ENCODE measurements at regions not wholly inside any gene's neighbourhood (a gene's known extent, or its start where the extent isn't known, plus 50 kb on each side); places are given as distances from the start of the nearest gene placed in this dataset.

DNA sequence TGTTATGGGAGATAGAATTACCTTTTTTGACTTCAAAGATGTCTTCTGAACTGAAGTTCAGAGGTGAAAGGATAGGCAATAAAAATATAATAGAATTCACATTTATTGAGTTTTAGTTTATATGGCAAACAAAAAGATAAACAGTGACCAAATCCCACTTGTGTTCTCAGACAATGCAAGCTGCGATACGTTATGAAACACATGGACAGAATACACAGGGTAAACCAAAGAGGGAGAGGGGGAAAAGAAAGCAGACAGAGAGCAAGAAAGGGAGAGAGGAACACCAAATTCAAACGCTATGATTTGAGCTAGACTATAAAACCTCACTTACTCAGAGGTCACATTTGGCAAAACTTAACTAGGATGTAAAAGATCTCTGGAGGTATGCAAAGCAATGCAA, 238.2 kb upstream of the FLRT2 start:
- DNase-seq, result no peak
- in situ Hi-C loops (cut with HindIII; ENCODE audit: low pct_ligation_motif_present, low pct_unique_long_range_greater_than_20kb, low sequenced_read_pairs), result no loop called here

DNA sequence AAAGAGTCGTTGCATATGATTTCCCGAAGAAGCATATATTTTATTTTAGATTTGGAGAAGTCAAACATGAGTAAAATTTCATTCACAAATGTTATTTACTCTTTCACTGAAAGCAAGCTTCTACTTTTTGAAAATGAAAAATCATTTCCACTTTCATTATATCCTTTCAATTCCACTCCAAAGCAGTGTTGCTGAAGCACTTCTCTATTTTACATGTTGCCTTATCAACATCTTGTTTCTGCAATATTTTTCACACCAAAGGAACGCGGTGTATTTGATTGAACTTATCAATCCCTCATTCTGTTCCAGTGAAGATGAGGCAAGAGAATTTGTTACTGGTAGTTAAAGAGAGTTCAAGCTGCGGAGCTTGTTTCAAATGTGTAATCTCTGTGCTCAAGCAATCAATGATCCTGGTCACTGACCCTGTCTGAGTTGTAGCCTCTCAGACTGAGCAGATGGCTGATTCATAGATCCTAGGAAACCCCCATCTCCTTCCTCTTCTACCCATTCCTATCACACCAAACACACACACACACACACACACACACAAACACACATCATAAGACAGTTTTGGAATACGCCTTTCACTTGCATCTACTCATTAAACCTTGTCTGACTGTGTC, 236.2 kb upstream of the FLRT2 start:
- in situ Hi-C loops (cut with HindIII; ENCODE audit: low pct_ligation_motif_present, low pct_unique_long_range_greater_than_20kb, low sequenced_read_pairs), result no loop called here
- no peak for DNase-seq

DNA sequence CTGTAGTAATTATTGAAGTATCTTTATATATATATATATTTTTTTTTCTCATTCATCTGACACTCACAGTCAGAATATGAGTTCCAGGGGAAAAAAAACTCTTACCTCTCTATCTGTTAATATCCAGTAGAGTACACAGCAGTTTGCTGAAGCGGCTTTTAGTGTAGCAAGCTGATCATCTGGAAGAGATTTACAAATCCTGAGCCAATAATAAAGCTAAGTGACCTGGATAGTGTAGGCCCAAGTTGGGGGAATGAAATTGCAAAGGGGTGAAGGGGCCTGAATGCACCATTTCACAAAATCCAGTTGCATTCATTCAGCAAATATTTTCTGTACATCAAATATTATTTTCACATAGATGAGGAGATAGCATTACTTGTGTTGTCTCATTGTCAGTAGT, 234.6 kb upstream of the FLRT2 start:
- in situ Hi-C loops (cut with HindIII; ENCODE audit: low pct_ligation_motif_present, low pct_unique_long_range_greater_than_20kb, low sequenced_read_pairs), result no loop called here
- no peak for DNase-seq

DNA sequence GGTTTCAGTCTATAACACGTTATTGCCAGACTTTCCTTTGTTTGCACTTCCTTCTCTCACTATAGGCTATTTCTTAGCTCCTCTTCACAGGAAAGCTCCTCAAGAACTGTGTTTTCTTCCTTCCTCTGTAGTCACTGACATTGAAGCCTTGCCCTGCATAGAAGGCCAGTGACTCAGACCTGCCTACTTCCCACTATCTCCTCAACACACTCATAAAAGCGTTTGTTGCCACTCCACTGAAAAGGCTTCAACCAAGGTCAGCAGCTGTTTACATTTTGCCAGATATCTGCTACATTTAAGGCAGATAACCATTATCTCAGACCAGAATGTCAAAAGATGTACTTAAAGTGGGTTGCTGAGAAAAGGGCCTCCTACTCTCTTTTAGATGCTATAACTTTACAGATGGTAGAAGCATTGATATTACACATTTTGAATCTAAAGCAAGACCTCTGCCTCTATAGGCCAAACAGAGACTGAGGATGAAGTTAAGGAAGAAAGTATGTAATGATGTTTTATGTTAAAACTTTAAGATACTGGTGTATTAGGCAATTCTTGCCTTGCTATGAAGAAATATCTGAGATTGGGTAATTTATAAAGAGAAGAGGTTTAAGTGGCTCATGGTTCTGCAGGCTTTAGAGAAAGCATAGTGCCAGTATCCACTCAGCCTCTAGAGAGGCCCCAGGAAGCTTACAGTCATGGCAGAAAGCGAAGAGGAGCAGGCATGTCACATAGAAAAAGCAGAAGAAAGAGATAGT, 233.3 kb upstream of the FLRT2 start:
- in situ Hi-C loops (cut with HindIII; ENCODE audit: low pct_ligation_motif_present, low pct_unique_long_range_greater_than_20kb, low sequenced_read_pairs), result no loop called here

DNA sequence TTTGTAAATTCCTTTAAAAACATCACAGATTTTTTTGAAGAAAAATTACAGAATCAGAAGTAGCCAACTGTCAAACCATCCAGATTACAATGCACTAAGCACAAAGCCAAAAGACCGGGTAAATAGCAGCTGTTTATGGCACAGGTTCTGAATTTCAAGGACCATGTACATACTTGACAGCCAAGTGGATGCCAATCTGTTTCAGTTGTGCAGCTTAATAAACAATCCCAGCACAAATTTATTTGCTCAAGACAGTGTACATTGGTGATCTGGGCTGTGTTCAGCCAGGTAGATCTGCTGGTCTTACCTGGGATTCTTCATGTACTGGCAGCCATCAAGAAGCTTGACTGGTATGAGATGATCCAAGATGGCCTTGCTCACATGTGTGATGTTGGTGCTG, 229.8 kb upstream of the FLRT2 start:
- no peak for DNase-seq
- in situ Hi-C loops (cut with HindIII; ENCODE audit: low pct_ligation_motif_present, low pct_unique_long_range_greater_than_20kb, low sequenced_read_pairs), result no loop called here

More for the DNA sequence above, 233.3 kb upstream of the FLRT2 start:
- DNase-seq, result no peak

DNA sequence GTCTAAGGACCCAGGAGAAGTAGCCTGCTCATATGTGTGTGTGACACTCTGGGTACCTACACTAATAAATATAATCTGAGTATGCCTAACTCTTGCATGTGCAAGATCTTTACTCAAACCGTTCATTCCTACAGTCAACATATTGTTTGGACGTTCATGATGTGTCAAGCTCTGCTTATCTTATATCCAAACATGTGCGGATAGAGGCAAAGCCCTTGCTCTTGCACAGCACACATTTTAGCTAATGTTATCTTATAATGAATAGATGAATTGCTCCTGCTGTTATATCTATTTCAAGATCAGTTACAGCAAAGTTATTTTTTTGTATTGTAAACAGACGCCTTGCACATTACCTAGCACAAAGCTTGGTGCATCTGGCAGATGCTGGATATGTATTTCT, 228.4 kb upstream of the FLRT2 start:
- DNase-seq, result no peak
- in situ Hi-C loops (cut with HindIII; ENCODE audit: low pct_ligation_motif_present, low pct_unique_long_range_greater_than_20kb, low sequenced_read_pairs), result no loop called here

DNA sequence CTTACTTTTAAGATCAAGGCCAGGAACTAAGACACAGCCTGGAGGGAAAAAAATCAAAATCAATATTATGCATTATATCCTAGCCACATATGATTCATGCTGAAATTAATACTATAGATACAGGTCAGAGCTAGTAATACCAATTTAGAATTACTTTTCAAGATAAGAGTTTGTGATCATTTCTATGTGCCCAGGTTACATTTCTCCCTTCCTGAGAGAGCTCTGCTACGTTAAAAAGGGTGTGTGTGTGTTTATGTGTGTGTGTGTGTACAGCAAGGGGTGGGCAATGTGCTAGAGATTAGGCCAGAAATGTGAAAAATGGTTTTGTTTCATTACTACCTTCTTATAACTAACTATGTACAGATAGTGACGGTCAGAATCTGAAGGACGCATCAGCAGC, 223.9 kb upstream of the FLRT2 start:
- DNase-seq, result no peak
- in situ Hi-C loops (cut with HindIII; ENCODE audit: low pct_ligation_motif_present, low pct_unique_long_range_greater_than_20kb, low sequenced_read_pairs), result no loop called here

DNA sequence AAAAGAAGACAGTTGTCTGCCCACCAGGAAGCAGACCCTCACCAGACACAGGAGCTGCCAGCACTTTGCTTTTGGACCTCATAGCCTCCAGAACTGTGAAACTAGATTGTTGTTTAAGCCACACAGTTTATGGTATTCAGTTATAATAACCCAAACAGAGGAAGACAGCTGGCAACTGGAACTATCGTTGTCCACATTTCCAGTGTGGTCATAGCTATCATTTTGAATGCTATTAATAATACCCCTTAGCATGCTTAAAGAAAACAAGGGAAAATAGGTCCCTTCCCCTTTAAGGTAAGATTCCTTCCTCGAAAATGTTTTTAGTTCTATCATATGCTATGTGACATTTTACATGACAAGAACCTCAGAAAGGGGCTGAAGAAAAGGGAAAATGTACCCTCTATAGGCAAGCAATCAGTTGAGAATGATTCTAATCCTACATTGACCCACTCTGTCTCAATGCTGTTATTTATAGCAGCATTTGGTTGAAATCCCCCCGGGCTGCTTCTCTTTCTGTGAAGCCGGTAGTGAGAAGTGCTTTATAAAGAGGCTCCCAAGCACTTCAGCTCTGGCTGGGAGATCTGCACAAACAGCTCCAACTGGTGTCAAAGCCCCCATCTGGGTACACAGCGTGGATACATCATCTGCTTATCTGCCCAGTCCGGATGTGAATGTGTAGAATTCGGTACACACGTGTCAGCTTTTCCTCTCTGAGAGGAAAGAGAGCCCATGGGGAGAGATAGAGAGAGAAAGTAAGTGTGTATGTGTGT, 221.2 kb upstream of the FLRT2 start:
- no peak for DNase-seq
- in situ Hi-C loops (cut with HindIII; ENCODE audit: low pct_ligation_motif_present, low pct_unique_long_range_greater_than_20kb, low sequenced_read_pairs), result no loop called here

DNA sequence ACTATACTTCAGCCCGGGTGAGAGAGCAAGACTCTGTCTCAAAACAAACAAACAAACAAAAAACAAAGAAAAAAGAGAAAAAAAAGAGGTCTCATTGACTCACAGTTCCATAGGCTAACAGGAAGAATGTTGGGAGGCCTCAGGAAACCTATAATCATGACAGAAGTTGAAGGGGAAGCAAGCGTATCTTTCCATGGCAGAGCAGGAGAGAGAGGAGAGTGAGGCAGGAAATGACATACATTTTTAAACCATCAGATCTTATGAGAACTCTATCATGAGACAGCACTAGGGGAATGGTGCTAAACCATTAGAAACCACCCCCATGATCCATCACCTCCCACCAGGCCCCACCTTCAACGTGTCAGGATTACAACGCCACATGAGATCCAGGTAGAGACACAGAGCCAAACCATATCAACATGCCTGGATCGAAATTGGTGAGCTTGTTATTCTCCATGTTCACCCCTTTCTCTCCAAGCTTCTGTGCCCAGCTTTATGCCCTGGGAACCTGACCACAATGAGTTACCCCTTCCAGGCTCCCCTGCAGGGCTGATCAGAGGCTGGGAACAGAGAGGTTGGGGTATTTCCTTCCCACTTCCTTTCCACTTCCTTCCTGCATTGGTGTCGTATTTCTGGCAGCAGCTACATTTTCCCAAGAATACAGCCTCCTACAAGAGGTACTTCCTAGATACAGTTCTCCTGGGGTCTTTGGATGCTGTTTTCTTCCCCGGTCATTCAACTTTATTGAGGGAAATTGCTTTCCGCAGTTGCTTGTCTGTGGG, 219.3 kb upstream of the FLRT2 start:
- no peak for DNase-seq
- in situ Hi-C loops (cut with HindIII; ENCODE audit: low pct_ligation_motif_present, low pct_unique_long_range_greater_than_20kb, low sequenced_read_pairs), result no loop called here

DNA sequence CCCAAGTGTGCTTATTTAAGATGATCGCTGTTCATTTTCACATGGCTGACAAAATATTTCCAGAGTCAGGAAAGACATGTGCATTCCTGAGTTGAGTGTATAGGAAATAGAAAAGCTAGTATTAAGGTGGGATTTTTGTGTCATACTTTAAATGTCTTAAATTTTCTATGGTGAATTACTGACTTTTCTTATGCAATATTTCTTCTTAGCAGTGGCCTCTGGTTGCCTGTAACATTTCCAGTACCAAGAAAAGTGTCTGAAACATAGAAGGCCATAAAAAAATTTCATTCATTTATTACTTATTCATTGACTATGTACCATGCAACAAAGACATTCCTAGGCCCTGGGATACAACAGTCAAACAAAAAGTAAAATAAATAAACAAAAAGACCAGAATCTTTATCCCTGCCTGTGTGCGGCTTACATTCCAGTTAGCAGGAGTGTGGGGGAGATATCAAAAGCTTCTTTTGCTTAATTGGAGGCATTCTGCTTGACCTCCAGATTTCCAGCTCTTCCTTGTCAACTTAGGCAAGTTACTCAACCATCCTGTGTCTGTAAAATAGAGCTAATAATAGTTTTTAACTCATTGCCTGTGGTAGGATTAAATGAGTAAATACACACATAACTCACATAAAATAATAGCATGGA, 216.3 kb upstream of the FLRT2 start:
- in situ Hi-C loops (cut with HindIII; ENCODE audit: low pct_ligation_motif_present, low pct_unique_long_range_greater_than_20kb, low sequenced_read_pairs), result no loop called here
- no peak for DNase-seq

DNA sequence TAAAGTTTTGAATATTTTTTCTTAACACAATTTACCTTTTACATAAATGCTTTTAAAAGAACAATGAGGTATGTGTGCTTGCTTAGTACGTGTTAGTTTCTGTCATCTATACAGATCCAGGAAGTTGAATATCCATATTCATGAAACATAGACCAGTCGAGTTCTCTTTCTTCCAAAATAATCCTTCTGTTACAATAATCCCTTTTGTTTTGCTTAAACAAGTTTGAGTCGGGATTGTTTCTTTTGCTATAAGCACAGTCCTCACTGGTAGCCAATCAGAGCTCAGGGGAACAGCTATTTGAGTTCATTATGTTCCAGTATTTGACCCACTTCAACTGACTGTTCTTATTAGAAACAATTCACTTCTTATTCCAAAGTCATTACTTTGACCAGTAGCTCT, 214.7 kb upstream of the FLRT2 start:
- in situ Hi-C loops (cut with HindIII; ENCODE audit: low pct_ligation_motif_present, low pct_unique_long_range_greater_than_20kb, low sequenced_read_pairs), result no loop called here
- no peak for DNase-seq

DNA sequence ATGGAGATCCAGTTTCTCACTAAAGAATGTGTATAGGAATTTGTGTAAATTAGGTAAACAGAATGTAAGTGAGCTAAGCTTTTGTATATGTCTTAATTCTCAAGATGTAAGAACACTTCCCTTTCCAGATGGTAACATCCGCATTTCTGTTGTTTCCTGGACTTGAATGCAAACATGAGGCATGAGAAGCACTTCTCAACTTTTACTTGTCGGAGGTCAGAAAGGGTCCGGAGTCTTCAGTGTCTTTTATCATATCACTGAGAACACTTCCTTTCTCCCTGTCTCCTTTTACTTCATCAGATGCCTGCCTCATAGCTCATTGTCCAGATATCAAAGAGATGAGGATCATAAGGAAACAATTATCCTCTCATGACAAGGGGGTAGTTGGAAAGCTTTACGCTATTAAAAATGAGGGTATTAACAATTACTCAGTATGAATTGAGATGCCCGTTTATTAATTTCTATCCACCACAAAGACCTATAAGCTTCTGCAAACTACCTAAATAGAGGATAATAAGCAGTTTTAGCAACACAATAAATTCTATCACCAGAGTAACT, 214.1 kb upstream of the FLRT2 start:
- no peak for DNase-seq
- in situ Hi-C loops (cut with HindIII; ENCODE audit: low pct_ligation_motif_present, low pct_unique_long_range_greater_than_20kb, low sequenced_read_pairs), result no loop called here

DNA sequence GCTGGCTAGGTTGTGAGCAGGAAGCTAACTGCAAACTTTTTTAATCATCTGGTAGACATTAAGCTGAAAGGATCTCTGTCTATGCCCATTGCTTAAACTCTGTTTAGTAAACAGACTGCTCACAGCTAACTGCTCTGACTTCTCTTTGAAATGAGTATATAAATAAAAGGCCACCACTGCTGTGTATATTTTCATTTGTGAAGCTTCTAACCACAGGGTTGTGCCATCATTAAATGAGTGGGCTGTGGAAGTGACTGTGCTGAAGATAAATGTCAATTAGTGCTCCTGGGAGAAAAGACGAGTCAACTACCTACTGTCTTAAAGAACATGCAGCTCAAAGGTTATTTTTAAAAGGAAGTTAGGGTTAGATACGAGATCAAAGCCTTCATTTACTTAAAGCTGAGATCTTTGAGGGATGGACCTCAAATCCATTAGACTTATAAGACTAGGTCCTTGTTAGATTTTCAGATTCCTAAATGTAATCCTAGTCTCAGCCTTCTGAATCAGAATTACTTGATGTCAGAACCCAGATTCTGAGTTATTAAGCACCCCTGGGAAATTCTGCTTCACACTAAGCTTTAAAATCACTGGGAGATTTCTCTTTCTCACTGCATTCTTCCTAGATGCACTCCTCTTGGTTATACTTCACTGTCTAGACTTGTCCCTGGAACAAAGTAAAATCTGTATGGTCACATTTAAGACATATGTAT, 213.1 kb upstream of the FLRT2 start:
- in situ Hi-C loops (cut with HindIII; ENCODE audit: low pct_ligation_motif_present, low pct_unique_long_range_greater_than_20kb, low sequenced_read_pairs), result no loop called here
- no peak for DNase-seq

DNA sequence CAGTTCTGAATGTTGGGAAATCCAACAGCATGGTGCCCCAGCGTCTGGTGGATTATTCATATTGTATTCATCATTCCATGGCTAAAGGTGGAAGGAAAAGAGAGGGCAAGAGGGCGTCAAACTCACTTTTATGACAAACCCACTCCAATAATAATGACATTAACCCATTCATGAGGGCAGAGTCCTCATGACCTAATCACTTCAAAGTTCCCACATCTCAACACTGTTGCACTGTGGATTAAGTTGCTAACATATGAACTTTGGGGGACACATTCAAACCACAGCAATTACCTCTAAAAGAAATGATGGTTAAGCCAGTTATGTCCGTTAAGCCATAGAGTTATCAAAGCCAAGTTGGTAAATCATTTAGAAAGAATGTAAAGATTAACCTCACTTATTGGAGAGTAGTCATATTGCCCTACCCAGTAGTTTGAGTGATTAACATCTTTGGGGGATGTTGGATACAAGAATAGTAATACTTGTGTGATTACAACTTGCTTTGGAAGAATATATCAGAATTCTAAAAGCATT, 212.4 kb upstream of the FLRT2 start:
- in situ Hi-C loops (cut with HindIII; ENCODE audit: low pct_ligation_motif_present, low pct_unique_long_range_greater_than_20kb, low sequenced_read_pairs), result no loop called here
- no peak for DNase-seq

DNA sequence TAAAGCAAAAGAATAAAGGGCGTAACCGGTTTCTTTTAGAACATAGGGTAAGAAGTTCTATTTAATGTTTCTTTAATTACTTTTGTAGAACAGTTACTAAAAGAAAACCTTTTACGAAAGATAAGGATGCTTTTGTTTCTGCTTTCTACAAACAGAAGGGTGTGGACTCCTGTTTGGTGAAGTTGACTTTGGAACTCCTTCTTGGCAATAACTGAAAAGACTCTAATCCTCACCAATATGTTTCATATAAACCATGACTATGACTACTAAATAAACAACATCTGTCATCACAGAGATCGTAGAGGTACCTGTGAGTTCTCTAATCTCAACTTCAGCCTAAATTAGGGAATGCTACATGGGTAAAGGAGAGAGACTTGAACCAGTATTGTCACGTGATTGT, 210.8 kb upstream of the FLRT2 start:
- in situ Hi-C loops (cut with HindIII; ENCODE audit: low pct_ligation_motif_present, low pct_unique_long_range_greater_than_20kb, low sequenced_read_pairs), result no loop called here
- DNase-seq, result no peak

DNA sequence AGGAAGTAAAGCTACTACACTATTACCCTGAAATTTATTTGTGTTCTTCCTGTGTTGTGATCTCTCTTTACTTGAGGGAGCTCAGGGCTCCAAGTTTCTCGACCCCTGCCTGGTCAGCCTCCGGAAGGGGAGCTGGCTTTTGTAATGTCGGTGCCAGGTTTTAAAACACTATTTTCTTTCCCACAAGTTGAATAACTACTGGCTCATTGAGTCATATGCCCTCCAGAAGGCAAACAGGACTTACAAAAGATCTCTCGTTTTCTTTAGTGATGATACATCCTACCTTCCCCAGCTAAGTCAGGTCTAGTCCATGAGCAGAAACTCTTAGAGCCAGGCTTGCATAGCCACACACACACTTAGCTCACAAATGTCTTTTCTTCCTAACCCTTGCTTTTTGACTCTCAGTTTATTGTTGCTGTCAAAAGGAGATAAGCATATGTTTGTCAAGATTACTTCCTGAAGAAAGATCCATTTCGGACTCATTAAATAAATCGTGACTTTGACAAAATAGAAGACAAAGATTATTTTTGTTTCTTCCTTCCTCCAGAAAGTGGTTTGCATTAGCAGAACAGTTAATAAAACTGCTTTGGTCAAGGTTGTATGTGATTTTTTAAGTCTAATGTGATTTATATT, 209.8 kb upstream of the FLRT2 start:
- in situ Hi-C loops (cut with HindIII; ENCODE audit: low pct_ligation_motif_present, low pct_unique_long_range_greater_than_20kb, low sequenced_read_pairs), result no loop called here
- no peak for DNase-seq
